H4 (cell line): ENCODE measurements at regions not wholly inside any gene's neighbourhood (a gene's known extent, or its start where the extent isn't known, plus 50 kb on each side); places are given as distances from the start of the nearest gene placed in this dataset.

ENCODE experiments used
- DNase-seq: peaks from one replicate; pipeline ENCODE4 v3.0.0-alpha.2; 2015; ENCODE audit warnings: low spot score

DNA sequence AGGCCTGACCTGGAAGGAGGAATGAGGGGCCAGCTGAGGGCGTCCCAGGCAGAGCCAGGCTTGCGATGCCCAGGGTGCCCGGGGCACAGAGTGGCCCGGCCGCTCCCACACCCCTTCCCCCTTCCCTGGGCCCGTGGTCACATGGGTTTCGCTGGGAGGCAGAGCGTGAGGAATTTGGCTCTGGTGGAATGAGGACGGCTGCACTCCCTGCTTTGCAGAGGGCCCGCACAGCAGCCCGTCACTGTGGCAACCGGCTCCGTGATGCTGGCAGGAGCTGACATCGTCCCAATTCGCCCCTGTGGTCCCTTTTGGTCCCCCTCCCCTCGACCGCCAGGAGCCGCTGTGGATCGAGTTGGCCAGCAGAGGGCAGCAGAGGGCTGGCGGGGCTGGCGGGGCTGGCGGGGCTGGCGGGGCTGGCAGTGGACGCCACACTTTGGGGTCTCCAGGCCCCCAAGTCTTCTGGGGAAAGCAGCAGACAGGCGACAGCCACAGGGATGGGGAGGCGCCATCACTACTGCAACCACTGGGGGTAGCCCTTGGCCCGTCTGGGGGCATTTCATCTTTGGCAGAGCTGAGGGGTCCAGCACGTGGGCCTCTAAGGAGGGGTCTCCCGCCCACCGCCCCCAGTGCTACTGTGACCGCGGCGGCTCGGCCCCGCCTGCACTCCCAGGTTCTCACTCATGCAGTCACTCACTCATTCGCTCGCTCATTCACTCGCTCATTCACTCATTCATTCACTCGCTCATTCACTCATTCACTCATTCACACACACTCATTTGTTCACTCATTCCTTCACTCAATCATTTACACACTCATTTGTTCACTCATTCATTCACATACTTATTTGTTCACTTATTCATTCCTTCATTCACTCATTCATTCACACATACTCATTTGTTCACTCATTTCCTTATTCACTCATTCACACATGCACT is 49.7 kb upstream of the BHLHE23 start:
- peak; percentile 38 for DNase-seq
